Ovary (tissue), 7 donors: ENCODE measurements at regions not wholly inside any gene's neighbourhood (a gene's known extent, or its start where the extent isn't known, plus 50 kb on each side); places are given as distances from the start of the nearest gene placed in this dataset.
"Not testable (repeated sequence)": the region's sequence is repeated elsewhere in the genome, so short reads cannot be mapped to it uniquely, and the experiment has no call there.

ENCODE experiments used
- DNase-seq, 5 donors: peaks; one replicate each; pipeline ENCODE4 v3.0.0-alpha.2; 2019 to 2020
- H3K27ac ChIP-seq, 2 donors: fragments of 200-600 bp; one replicate each; pipeline versions ENCODE4 v1.5.1 to v1.8.0; 2019 to 2022
- H3K27me3 ChIP-seq: fragments of 200-600 bp; one replicate; pipeline ENCODE4 v1.8.0; 2022
- H3K36me3 ChIP-seq: fragments of 200-600 bp; sonication (generic); one replicate; pipeline ENCODE4 v1.5.1; 2019
- H3K4me1 ChIP-seq: one replicate; pipeline ENCODE4 v1.8.1; 2013; ENCODE audit warnings: mild to moderate bottlenecking, moderate library complexity; ENCODE audit not compliant: insufficient read depth
- H3K4me3 ChIP-seq: fragments of 200-600 bp; sonication (generic); one replicate; pipeline ENCODE4 v1.5.1; 2017
- H3K9me3 ChIP-seq, 2 donors: fragments of 200-600 bp in 1 of 2; sonication (generic) in 1 of 2; one replicate each; pipeline versions ENCODE4 v1.5.1 to v1.8.1; 2013 to 2019; ENCODE audit warnings: mild to moderate bottlenecking in 1 of 2, moderate library complexity in 1 of 2
- CTCF ChIP-seq, 3 donors: fragments of 450-650 bp in 2 of 3; fragments of 200-600 bp in 1 of 3; IDR thresholded peaks; one replicate each; pipeline versions ENCODE4 v1.5.1 to v1.8.0; 2016 to 2022; ENCODE audit warnings: antibody characterized with exemption in 3 of 3, mild to moderate bottlenecking in 1 of 3
- EP300 ChIP-seq: sonication (generic); formaldehyde crosslinking; IDR thresholded peaks from one replicate; pipeline ENCODE4 v1.6.1; 2017; ENCODE audit warnings: antibody characterized with exemption
- POLR2A ChIP-seq: fragments of 450-650 bp; IDR thresholded peaks from one replicate; pipeline ENCODE4 v1.6.1; 2017; ENCODE audit warnings: antibody characterized with exemption, mild to moderate bottlenecking, moderate library complexity
- WGBS, 3 donors: extraction: QIAGEN DNeasy Blood & Tissue Kit in 1 of 3; methylation state at CpG; one replicate each; pipeline versions ENCODE4 v1.1.5 to v1.1.7; 2013 to 2017; 5-methylcytosine and 5-hydroxymethylcytosine counted together
- intact Hi-C, 4 donors: fragments of 100-400 bp; cut with DNase I; formaldehyde crosslinking; loops; one replicate each; pipeline versions ENCODE4 v1.11.0 to v1.15.1; 2022 to 2023
- donor health status: DM: no; HTN: no; CAD: no; lungs with moderate emphysema.
- donor health status: DM: no; HTN: no; CAD: no.
- donor health status: Bipolar disorder and iron deficiency.
- donor health status: DM: no; HTN: no; CAD: no.
- donor health status: DM: yes; HTN: yes; CAD: no.

- Histone ChIP-seq H3K4me3 (no peak overlapping the region), H3K27me3 (no peaks in the 10 kb centered on the region), H3K4me1 (no peaks in the 10 kb centered on the region), H3K27ac (no peak overlapping the region), H3K36me3 (no peaks in the 10 kb centered on the region), H3K9me3 (no peaks in the 10 kb centered on the region)
- no peak for DNase-seq
- intact Hi-C loops: no loop called here
- TF ChIP-seq EP300: no peak
- no peak for TF ChIP-seq POLR2A
- TF ChIP-seq CTCF (IDR thresholded peaks at IDR 0.05): no peak
- WGBS, 3 donors: 58 to 85% (median 83%) methylated on average over 3 of the region's 3 CpGs
Observed at GRCh38 chr17:59493867-59494266, 71.5 kb upstream of the DHX40 start.

- intact Hi-C loops: no loop called here
- Histone ChIP-seq H3K36me3 (no peaks in the 10 kb centered on the region), H3K27ac (no peak overlapping the region), H3K9me3 (no peaks in the 10 kb centered on the region), H3K27me3 (no peaks in the 10 kb centered on the region), H3K4me3 (no peak overlapping the region), H3K4me1 (no peaks in the 10 kb centered on the region)
- DNase-seq: no peak
- no peak for TF ChIP-seq POLR2A
- no peak for TF ChIP-seq CTCF (IDR thresholded peaks at IDR 0.05)
- no peak for TF ChIP-seq EP300
- WGBS, 3 donors: 77 to 81% (median 81%) methylated on average over 12 of the region's 12 CpGs
Observed at GRCh38 chr17:59494757-59495368, 70.5 kb upstream of the DHX40 start.

GRCh38 chr17:59496178-59496577, 69.2 kb upstream of the DHX40 start:
- 57 to 75% (median 74%) methylated on average over 1 of the region's 1 CpG for WGBS, 3 donors
- intact Hi-C loops: no loop called here
- DNase-seq: no peak

GRCh38 chr17:59498530-59499307, 66.7 kb upstream of the DHX40 start:
- Histone ChIP-seq H3K4me3 (no peak overlapping the region), H3K27ac (no peak overlapping the region), H3K4me1 (no peaks in the 10 kb centered on the region), H3K36me3 (no peaks in the 10 kb centered on the region), H3K9me3 (no peaks in the 10 kb centered on the region), H3K27me3 (no peaks in the 10 kb centered on the region)
- no peak for DNase-seq
- intact Hi-C loops: no loop called here
- no peak for TF ChIP-seq CTCF (IDR thresholded peaks at IDR 0.05)
- TF ChIP-seq EP300: no peak
- TF ChIP-seq POLR2A: no peak
- WGBS, 3 donors: 12 to 20% (median 13%) methylated on average over 4 of the region's 4 CpGs

More at GRCh38 chr17:59496178-59496577, 69.2 kb upstream of the DHX40 start:
- Histone ChIP-seq H3K36me3 (no peaks in the 10 kb centered on the region), H3K4me3 (no peak overlapping the region), H3K9me3 (no peaks in the 10 kb centered on the region), H3K4me1 (no peaks in the 10 kb centered on the region), H3K27me3 (no peaks in the 10 kb centered on the region), H3K27ac (no peak overlapping the region)
- no peak for TF ChIP-seq POLR2A
- TF ChIP-seq CTCF (IDR thresholded peaks at IDR 0.05): no peak
- no peak for TF ChIP-seq EP300

GRCh38 chr17:59500086-59500655, 65.2 kb upstream of the DHX40 start:
- intact Hi-C loops, H3K36me3 ChIP-seq, H3K4me1 ChIP-seq, H3K9me3 ChIP-seq, H3K27me3 ChIP-seq, DNase-seq, H3K4me3 ChIP-seq, H3K27ac ChIP-seq: not testable (repeated sequence)
- WGBS, 3 donors: 93 to 95% (median 93%) methylated on average over 27 to 41 of the region's 41 CpGs
